PFSK-1 (cell line): ENCODE measurements at regions not wholly inside any gene's neighbourhood (a gene's known extent, or its start where the extent isn't known, plus 50 kb on each side); places are given as distances from the start of the nearest gene placed in this dataset.

ENCODE experiments used
- FOXP2 ChIP-seq: optimal IDR thresholded peaks from 2 replicates; pipeline ENCODE3; 2011; ENCODE audit warnings: borderline replicate concordance, control low read depth, inconsistent platforms; ENCODE audit not compliant: insufficient read depth; ENCODE audit errors: extremely low read length, extremely low read depth
- POLR2AphosphoS5 ChIP-seq: IDR thresholded peaks from 2 replicates; pipeline ENCODE4 v1.6.1; 2012; ENCODE audit warnings: low read depth, mild to moderate bottlenecking, control low read depth, low read length, moderate library complexity
- SIN3A ChIP-seq: IDR thresholded peaks from 2 replicates; pipeline ENCODE4 v1.6.1; 2012; ENCODE audit warnings: mild to moderate bottlenecking, low read length, moderate library complexity, borderline replicate concordance; ENCODE audit not compliant: insufficient read depth
- TAF1 ChIP-seq: IDR thresholded peaks from 2 replicates; pipeline ENCODE4 v1.6.1; 2012; ENCODE audit warnings: low read length, control low read depth, borderline replicate concordance; ENCODE audit not compliant: insufficient read depth
- TF ChIP-seq, protein P1 (sequence below), 2 experiments: IDR thresholded peaks; 2 replicates each; pipeline versions ENCODE4 v1.6.1 to v1.8.0; 2011 to 2012; ENCODE audit warnings: low read depth in 2 of 2, low read length in 2 of 2, control low read depth in 1 of 2, inconsistent platforms in 1 of 2, mild to moderate bottlenecking in 1 of 2, moderate library complexity in 1 of 2; ENCODE audit not compliant: insufficient read depth in 1 of 2

DNA sequence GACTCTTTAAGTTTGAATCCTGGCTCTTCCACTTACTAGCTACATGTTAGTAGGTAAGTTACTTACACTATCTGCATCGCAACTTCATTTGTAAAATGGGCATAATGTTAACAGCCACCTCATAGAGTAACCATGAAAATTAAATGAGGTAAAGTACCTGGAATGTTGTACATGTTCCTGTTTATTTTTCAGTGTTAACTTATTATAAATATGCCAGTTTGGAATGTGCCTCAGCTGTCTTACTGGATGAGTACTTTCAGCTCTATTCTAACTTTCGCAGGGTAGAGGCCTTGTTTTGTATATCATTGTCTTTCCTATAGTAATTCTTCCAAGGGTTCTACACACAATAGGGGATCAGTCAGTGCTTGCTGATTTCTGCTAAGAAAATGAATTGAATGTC, 167.4 kb downstream of the DUSP10 start:
- TF ChIP-seq SIN3A (no peak), FOXP2 (no peak), POLR2AphosphoS5 (no peak)

DNA sequence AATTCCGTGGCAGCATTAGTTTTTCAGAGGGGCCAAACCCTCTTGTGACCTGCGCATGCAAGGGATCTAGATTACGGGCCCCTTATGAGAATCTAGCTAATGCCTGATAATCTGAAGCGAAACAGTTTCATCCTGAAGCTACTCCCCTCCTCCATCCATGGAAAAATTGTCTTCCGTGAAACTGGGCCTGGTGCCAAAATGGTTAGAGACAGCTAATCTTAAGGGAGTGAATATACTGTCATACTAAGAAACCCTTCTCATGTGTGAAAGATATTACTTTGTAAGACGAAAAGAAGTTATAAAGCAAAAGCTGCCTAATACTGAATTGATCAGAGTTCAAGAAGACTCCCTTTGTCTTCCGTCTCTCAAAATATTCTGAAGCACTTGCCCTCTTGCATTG, 166.3 kb downstream of the DUSP10 start:
- TF ChIP-seq, protein P1, sequence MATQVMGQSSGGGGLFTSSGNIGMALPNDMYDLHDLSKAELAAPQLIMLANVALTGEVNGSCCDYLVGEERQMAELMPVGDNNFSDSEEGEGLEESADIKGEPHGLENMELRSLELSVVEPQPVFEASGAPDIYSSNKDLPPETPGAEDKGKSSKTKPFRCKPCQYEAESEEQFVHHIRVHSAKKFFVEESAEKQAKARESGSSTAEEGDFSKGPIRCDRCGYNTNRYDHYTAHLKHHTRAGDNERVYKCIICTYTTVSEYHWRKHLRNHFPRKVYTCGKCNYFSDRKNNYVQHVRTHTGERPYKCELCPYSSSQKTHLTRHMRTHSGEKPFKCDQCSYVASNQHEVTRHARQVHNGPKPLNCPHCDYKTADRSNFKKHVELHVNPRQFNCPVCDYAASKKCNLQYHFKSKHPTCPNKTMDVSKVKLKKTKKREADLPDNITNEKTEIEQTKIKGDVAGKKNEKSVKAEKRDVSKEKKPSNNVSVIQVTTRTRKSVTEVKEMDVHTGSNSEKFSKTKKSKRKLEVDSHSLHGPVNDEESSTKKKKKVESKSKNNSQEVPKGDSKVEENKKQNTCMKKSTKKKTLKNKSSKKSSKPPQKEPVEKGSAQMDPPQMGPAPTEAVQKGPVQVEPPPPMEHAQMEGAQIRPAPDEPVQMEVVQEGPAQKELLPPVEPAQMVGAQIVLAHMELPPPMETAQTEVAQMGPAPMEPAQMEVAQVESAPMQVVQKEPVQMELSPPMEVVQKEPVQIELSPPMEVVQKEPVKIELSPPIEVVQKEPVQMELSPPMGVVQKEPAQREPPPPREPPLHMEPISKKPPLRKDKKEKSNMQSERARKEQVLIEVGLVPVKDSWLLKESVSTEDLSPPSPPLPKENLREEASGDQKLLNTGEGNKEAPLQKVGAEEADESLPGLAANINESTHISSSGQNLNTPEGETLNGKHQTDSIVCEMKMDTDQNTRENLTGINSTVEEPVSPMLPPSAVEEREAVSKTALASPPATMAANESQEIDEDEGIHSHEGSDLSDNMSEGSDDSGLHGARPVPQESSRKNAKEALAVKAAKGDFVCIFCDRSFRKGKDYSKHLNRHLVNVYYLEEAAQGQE (IDR thresholded peaks at IDR 0.05; ENCODE audit: insufficient read depth in 1 of 2, low read depth in 2 of 2, low read length in 2 of 2) = no peak
- TF ChIP-seq SIN3A (no peak), POLR2AphosphoS5 (no peak), TAF1 (no peak), FOXP2 (no peak)

GRCh38 chr1:221576268-221576667, 165.6 kb downstream of the DUSP10 start:
- TF ChIP-seq POLR2AphosphoS5 = no peak
- no peak for TF ChIP-seq TAF1
- TF ChIP-seq, protein P1 (IDR thresholded peaks at IDR 0.05; ENCODE audit: insufficient read depth in 1 of 2, low read depth in 2 of 2, low read length in 2 of 2) = no peak
- no peak for TF ChIP-seq FOXP2
- TF ChIP-seq SIN3A = no peak

DNA sequence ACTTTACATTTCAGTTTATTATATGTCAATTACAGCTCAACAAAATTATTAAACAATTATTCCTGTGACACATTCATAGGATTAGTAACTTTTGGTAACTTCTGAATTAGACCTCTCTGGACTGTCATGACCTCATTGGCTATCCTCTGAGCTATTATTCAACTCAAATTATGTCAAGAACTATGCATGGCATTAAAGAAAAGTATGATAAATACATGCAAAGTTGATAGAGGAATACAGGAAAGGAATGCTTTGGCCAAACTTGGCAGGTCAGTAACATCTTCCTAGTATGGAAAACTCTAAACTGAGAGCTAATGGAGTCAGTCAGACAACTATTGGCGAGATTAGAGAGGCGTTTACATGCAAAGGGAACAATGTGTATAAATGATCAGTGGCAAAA, 158.4 kb downstream of the DUSP10 start:
- TF ChIP-seq TAF1 (no peak), FOXP2 (no peak), SIN3A (no peak), POLR2AphosphoS5 (no peak)
- TF ChIP-seq, protein P1 (IDR thresholded peaks at IDR 0.05; ENCODE audit: insufficient read depth in 1 of 2, low read depth in 2 of 2, low read length in 2 of 2) = no peak

DNA sequence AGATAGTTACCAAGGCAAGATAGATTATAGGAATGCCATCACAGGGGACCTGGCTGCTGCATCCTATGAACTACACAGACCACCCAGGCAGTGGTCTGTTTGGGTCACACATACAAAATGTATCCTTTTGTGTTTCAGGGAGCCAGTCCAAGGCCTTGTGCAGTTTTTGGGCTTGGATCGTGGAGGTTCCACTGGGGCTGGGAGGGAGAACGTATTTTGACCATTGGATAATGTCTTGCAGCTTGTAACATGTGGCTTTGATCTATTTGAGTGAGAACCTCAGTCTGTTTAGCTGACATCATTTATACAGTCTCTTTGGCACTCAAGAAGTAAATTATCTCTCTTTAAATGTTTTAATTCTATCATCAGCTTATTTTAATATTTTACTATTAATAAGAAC, 147.3 kb downstream of the DUSP10 start:
- TF ChIP-seq, protein P1 (IDR thresholded peaks at IDR 0.05; ENCODE audit: insufficient read depth in 1 of 2, low read depth in 2 of 2, low read length in 2 of 2) = no peak
- TF ChIP-seq FOXP2 (no peak), SIN3A (no peak), TAF1 (no peak), POLR2AphosphoS5 (no peak)

DNA sequence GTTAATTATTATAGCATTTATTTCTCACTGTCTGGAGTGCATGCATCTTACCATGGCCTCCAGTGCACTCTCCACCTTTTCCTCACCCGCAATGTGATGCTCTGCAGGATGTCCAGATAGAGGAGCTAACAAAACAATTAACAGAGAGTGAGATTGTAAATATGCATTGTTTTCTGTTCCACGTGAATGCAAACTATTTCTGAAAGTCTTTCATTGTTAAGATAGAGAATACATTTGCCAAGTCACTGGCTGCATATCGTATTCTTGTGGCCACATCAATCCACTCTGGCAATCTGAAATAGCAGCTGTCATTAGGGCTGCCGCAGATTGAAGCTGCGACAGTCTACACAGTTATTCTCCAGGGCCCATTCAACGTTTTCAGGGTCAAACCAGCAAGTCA, 143.8 kb downstream of the DUSP10 start:
- TF ChIP-seq FOXP2 = no peak
- TF ChIP-seq SIN3A = no peak
- TF ChIP-seq, protein P1 (IDR thresholded peaks at IDR 0.05; ENCODE audit: insufficient read depth in 1 of 2, low read depth in 2 of 2, low read length in 2 of 2) = no peak
- no peak for TF ChIP-seq TAF1
- TF ChIP-seq POLR2AphosphoS5 = no peak
